ENCODE measurements at regions not wholly inside any gene's neighbourhood (a gene's known extent, or its start where the extent isn't known, plus 50 kb on each side); places are given as distances from the start of the nearest gene placed in this dataset.

GRCh38 chr2:83471655-83472054 is 987.4 kb downstream of the SUCLG1 start:
- TF ChIP-seq, protein P1, sequence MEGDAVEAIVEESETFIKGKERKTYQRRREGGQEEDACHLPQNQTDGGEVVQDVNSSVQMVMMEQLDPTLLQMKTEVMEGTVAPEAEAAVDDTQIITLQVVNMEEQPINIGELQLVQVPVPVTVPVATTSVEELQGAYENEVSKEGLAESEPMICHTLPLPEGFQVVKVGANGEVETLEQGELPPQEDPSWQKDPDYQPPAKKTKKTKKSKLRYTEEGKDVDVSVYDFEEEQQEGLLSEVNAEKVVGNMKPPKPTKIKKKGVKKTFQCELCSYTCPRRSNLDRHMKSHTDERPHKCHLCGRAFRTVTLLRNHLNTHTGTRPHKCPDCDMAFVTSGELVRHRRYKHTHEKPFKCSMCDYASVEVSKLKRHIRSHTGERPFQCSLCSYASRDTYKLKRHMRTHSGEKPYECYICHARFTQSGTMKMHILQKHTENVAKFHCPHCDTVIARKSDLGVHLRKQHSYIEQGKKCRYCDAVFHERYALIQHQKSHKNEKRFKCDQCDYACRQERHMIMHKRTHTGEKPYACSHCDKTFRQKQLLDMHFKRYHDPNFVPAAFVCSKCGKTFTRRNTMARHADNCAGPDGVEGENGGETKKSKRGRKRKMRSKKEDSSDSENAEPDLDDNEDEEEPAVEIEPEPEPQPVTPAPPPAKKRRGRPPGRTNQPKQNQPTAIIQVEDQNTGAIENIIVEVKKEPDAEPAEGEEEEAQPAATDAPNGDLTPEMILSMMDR (IDR thresholded peaks at IDR 0.05; ENCODE audit: low read length) = no peak
- no peak for TF ChIP-seq EZH2 (IDR thresholded peaks at IDR 0.05; ENCODE audit: borderline replicate concordance, low read length)
